IPS-15b (cell line): ENCODE measurements at regions not wholly inside any gene's neighbourhood (a gene's known extent, or its start where the extent isn't known, plus 50 kb on each side); places are given as distances from the start of the nearest gene placed in this dataset.

Experiments
- H3K27me3 ChIP-seq: one replicate; pipeline ENCODE4 v1.6.1; 2013; ENCODE audit warnings: low read length; ENCODE audit not compliant: control insufficient read depth, insufficient read depth
- H3K36me3 ChIP-seq: one replicate; pipeline ENCODE4 v1.6.1; 2013; ENCODE audit warnings: low read length; ENCODE audit not compliant: control insufficient read depth, insufficient read depth
- H3K4me1 ChIP-seq: one replicate; pipeline ENCODE4 v1.6.1; 2013; ENCODE audit warnings: mild to moderate bottlenecking, low read length; ENCODE audit not compliant: control insufficient read depth, insufficient read depth
- H3K4me3 ChIP-seq: one replicate; pipeline ENCODE4 v1.5.1; 2013; ENCODE audit warnings: low read depth, low read length
- H3K9ac ChIP-seq: one replicate; pipeline ENCODE4 v1.6.1; 2013; ENCODE audit warnings: low read depth, mild to moderate bottlenecking, low read length
- H3K9me3 ChIP-seq: one replicate; pipeline ENCODE4 v1.6.1; 2013; ENCODE audit warnings: mild to moderate bottlenecking, low read length; ENCODE audit not compliant: control insufficient read depth, insufficient read depth

DNA sequence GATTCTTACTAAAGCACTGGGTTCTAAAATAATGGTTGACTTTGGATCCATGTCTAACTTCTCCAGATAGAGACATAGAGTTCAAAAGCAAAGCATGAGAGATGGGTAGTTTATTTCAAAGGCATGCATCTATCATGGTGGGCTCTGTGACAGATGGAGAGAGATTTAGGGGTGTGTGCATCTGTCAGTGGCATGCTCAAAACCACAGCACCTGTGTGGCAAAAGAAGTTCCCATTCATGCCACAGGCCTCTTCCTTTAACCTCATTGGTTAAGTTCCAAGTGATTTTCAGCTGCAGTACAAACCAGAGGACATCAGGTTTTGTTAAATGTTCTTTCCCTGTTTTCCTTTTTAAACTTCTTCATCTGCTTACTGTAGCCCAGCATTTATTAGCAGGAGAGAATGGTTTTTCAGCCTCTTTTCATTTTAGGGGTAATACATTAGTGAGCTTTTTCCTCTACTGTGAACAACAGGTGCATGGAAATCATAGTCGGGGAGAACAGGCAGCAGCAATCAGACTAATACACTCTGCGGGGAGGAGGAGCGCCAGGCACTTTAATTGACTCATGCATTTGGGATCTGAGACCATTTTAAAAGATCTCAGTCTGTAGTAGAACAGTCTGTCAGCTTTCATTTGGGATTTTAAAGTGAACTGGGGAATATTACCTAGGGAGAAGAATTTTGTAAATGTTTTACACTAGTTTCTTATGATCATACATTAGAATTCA lies 52.4 kb upstream of the UPP2 start:
- no peak overlapping the region for H3K4me3 ChIP-seq
- no peak overlapping the region for H3K9ac ChIP-seq
- H3K4me1 ChIP-seq: no peaks in the 10 kb centered on the region
- H3K27me3 ChIP-seq: no peaks in the 10 kb centered on the region
- H3K36me3 ChIP-seq: no peaks in the 10 kb centered on the region
- no peaks in the 10 kb centered on the region for H3K9me3 ChIP-seq

DNA sequence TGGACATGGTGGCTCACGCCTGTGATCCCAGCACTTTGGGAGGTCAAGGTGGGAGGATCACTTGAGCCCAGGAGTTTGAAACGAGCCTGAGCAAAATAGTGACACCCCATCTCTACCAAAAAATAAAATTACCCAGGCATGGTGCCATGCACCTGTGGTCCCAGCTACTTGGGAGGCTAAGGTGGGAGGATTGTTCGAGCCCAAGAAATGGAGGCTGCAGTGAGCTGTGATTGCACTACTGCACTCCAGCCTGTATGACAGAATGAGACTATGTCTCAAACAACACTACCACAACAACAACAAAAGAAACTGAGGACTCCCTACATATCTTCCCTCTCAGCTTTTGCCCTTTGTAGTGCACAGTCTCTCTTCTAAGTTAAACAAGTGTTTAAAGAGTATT lies 53.3 kb upstream of the UPP2 start:
- Histone ChIP-seq H3K4me3 (no peak overlapping the region), H3K4me1 (no peaks in the 10 kb centered on the region), H3K36me3 (no peaks in the 10 kb centered on the region), H3K9me3 (no peaks in the 10 kb centered on the region), H3K9ac (no peak overlapping the region), H3K27me3 (no peaks in the 10 kb centered on the region)

DNA sequence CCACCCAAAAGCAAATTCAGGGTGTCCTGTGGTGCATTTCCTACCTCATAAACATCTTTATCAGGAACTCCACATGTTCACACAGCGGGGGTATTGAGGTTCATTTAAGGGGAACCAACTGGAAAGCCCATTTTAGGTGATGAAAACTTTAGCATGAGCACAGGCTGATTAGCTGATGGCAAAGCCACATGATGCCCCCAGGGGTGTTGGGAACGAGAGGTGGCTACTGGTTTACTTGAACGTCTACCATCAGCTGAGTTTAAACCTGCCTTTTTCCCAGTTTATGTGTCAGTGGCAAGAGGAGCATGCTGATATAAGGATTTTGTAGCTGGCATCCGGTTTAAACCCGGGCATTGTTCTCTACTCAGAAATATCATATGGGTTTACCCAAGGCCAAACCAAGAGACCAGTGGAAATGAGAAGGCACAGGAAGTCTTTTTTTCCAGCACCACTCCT lies 54.5 kb upstream of the UPP2 start:
- H3K9me3 ChIP-seq: no peaks in the 10 kb centered on the region
- no peaks in the 10 kb centered on the region for H3K4me1 ChIP-seq
- H3K9ac ChIP-seq: no peak overlapping the region
- H3K4me3 ChIP-seq: no peak overlapping the region
- H3K27me3 ChIP-seq: no peaks in the 10 kb centered on the region
- H3K36me3 ChIP-seq: no peaks in the 10 kb centered on the region

DNA sequence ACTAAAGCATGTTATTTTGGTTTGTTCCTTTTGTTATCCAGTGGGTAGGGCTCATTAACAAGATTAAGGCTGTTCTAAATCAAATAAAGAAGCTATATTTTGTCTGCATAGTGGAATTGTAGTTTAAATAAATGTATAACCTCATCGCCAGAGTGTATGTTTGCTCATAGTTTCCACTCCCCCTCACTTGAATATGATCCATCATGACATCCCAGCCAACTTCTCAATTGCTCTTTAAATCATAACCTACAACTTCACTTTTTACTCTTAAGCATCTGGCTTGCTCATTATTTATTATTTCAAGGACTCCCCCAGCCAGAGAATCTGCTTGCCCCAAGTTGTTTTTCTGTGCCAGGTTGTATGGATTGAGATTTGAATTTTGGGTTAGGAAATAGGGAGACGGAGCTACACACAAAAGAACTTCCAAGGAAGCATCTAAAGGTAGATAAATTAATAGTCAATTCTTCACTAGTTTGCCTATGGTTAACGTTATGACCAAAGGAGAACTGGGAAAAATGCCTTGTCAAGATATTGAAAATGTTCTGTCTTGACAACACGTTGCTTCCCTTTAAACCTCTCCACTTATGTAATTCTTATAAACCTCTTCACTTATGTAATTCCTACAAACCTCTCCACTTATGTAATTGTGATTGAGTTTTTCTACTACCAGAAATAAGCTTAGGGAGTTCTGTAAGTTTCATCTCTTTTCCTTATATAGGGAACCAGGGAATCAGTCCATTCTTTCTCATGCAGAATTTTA lies 55.4 kb upstream of the UPP2 start:
- Histone ChIP-seq H3K4me3 (no peak overlapping the region), H3K4me1 (no peaks in the 10 kb centered on the region), H3K27me3 (no peaks in the 10 kb centered on the region), H3K9ac (no peak overlapping the region), H3K9me3 (no peaks in the 10 kb centered on the region), H3K36me3 (no peaks in the 10 kb centered on the region)

DNA sequence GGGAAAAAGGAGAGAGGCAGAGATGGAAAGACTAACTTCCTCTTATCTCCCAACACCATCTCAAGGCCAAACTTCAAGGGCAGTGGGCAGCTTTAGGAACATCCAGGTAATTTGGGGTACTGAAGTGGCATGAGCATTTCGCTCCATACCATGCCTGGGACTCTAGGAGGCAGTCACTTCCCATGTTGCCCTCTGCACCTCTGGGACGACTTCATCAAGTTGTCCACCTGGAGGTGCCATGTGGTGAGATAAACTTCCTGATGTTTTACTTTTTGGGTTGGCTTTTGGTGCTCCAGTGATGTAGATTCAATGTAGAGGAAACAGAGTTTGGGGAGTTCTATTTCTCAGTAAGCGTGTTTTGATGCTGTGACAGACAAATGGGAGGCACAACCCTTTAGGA lies 56.3 kb upstream of the UPP2 start:
- Histone ChIP-seq H3K9me3 (no peaks in the 10 kb centered on the region), H3K4me1 (no peaks in the 10 kb centered on the region), H3K27me3 (no peaks in the 10 kb centered on the region), H3K9ac (no peak overlapping the region), H3K36me3 (no peaks in the 10 kb centered on the region), H3K4me3 (no peak overlapping the region)

DNA sequence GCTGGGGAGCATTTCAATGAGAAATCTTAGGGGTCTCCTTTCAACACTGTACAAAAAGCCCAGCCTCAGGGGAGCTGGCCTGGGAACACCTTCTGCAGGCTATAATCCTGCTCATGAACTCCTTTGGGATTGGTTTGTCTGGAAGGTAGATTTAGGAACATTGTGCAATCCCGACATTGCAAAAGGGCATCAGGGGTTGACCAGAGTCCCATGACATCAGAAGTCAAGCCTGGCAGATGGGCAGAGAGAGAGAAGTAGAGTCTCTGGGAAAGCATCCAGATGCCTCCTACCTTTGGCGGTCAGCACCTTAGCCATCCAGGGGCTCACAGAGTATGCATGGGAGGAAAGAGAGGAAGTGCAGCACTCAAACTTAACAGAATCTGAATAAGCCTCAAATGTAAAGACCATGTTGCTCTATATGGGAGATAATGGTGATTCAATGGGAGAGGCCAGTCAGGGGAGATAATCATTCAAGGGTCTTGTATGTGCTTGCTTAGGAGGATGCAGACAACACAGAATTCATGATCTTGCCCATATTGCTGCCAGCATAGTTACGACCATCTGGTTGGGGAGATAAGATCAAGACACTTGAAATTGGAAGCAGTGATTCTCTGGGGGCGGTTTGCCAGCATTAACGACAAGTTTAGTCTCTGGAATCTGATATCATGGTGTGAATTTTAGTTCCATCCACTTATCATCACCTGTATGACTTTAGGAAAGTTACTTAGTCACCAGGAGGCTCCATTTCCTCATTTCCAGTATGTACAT lies 58.3 kb upstream of the UPP2 start:
- Histone ChIP-seq H3K27me3 (no peaks in the 10 kb centered on the region), H3K4me3 (no peak overlapping the region), H3K9me3 (no peaks in the 10 kb centered on the region), H3K9ac (no peak overlapping the region), H3K36me3 (no peaks in the 10 kb centered on the region), H3K4me1 (no peaks in the 10 kb centered on the region)

DNA sequence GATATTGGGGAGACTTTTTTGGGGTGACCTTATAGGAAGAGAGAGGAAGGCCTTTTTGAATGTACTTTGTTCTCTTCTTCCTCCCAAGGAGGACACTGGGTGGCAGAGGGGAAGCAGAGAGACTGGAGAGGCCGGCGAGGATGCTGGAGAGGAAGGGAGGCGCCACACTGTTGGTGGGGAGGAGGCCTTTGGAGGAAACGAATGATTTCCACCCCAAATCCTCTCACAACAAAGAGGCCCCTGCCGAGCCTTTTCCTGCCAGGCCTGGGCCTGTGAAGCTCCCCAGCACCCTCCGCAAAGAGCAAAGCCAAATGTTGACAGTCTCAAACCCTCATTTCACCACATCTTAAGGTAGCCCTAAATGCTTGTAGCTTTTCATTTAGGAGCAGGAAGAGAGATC lies 59.0 kb upstream of the UPP2 start:
- H3K4me3 ChIP-seq: no peak overlapping the region
- H3K9ac ChIP-seq: no peak overlapping the region
- H3K9me3 ChIP-seq: no peaks in the 10 kb centered on the region
- H3K27me3 ChIP-seq: no peaks in the 10 kb centered on the region
- H3K4me1 ChIP-seq: no peaks in the 10 kb centered on the region
- no peaks in the 10 kb centered on the region for H3K36me3 ChIP-seq

DNA sequence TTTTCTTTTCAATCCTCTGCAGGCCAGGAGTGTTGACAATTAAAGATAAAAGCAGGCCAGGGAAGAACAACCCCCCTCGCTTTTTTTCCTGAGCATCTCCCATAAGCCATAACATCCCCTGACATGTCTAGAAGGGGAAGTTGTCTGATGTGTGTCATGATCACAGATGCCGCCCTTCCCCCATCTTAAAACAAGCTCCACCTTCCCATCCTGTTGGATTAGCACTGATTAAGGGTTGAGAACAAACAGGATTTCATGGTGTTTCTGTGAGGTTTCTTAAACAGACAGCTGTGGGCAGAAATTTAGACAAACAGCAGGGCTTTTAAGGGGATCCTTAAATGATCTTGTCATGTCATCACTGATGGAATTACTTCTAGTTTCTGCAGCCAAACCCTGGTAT lies 59.4 kb upstream of the UPP2 start:
- Histone ChIP-seq H3K36me3 (no peaks in the 10 kb centered on the region), H3K27me3 (no peaks in the 10 kb centered on the region), H3K9me3 (no peaks in the 10 kb centered on the region), H3K4me1 (no peaks in the 10 kb centered on the region), H3K9ac (no peak overlapping the region), H3K4me3 (no peak overlapping the region)

DNA sequence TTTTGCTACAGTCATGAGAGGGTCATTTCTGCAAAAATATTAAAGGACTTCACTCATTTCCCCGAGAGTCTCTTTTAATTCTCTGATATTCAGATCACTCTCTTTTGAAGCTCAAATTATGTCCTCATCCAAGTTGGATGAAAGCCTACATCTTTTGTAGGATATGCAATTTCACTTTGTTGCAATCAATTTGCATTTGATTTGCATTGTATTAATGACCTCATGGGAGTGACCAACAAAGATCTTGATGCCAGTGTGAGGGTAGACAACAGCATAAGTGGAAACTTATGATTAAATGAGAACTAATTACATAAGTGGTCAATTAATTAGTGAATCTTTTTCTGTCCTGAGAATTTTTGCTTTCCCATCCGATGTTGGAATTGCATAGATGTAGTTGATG lies 60.3 kb upstream of the UPP2 start:
- Histone ChIP-seq H3K4me1 (no peaks in the 10 kb centered on the region), H3K9ac (no peak overlapping the region), H3K27me3 (no peaks in the 10 kb centered on the region), H3K4me3 (no peak overlapping the region), H3K36me3 (no peaks in the 10 kb centered on the region), H3K9me3 (no peaks in the 10 kb centered on the region)

DNA sequence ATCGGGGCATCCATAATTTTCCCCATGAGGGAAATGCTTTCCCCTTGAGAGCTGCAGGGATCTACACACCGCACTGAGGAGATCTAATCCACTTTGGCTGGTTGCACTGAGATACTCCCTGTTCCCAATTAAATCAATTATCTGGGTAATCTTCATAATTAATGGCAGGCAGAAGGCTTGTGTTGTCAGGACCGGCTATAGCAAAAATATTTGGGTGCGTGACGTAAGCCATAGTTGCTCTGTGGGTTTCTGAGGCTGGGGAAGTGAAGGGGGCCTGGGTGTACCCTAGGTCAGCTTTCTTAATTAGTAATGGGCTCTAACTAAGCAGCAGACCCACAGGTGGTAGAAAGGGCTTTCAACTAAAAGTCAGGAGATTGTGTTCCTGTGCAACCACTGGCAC lies 62.8 kb upstream of the UPP2 start:
- Histone ChIP-seq H3K27me3 (no peaks in the 10 kb centered on the region), H3K9ac (no peak overlapping the region)

DNA sequence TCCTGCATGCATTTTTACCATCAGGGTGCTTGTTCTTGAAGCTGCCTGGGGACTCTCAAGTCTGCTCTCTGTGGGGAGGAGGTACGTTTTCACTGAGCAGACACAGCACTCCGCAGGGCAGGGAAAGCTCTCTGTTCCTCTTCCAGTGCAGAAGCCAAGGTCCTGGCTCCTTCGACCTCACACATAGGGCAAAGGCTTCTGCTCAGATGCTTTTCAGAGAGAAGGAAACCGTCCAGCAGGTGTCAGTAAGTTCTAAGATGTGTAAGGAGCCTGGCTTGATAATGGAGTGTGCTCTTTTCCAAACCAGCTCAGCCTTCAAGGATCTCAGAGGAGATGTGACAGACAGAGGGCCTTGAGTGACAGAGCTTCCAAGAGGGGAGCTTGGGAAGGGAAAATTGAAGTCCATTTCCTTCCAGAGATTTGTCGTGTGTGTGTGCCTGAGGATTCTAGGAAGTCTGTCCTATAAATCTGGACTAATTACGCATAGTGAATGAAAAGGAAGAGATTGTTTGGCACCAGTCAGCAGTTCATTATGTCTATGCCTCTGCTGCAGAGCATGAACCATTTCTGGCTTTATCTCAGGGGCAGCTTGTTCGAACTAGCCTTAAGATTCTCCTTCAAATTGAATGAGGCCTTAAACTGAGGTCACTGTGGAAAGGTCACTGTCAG lies 67.3 kb upstream of the UPP2 start:
- H3K9ac ChIP-seq: no peak overlapping the region
- H3K4me1 ChIP-seq: no peaks in the 10 kb centered on the region
- H3K4me3 ChIP-seq: no peak overlapping the region
- H3K9me3 ChIP-seq: no peaks in the 10 kb centered on the region
- H3K36me3 ChIP-seq: no peaks in the 10 kb centered on the region
- H3K27me3 ChIP-seq: no peaks in the 10 kb centered on the region

More for the DNA sequence above, 62.8 kb upstream of the UPP2 start:
- H3K36me3 ChIP-seq: no peaks in the 10 kb centered on the region
- H3K9me3 ChIP-seq: no peaks in the 10 kb centered on the region
- no peak overlapping the region for H3K4me3 ChIP-seq
- no peaks in the 10 kb centered on the region for H3K4me1 ChIP-seq
